RPMI8226 (cell line): ENCODE measurements at regions not wholly inside any gene's neighbourhood (a gene's known extent, or its start where the extent isn't known, plus 50 kb on each side); places are given as distances from the start of the nearest gene placed in this dataset.
"Not testable (repeated sequence)": the region's sequence is repeated elsewhere in the genome, so short reads cannot be mapped to it uniquely, and the experiment has no call there.

ENCODE experiments used
- DNase-seq: peaks from one replicate; pipeline ENCODE4 v3.0.0-alpha.2; 2015

DNA sequence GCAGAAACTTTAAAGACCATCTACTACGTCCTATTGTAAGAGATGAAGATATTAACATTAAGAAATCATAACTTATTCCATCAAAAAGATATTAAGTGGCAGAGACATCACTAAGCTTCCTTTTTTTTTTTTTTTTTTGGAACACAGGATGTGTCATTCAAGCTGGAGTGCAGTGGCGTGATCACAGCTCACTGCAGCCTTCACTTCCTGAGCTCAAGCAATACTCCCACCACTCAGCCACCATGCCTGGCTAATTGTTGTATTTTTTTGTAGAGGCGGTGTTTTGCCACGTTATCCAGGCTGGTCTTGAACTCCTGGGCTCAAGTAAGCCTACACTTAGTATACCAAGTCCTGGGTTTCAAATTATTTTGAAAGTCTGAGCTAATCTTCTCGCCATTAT, 169.7 kb upstream of the KCTD7 start:
- DNase-seq: not testable (repeated sequence)

DNA sequence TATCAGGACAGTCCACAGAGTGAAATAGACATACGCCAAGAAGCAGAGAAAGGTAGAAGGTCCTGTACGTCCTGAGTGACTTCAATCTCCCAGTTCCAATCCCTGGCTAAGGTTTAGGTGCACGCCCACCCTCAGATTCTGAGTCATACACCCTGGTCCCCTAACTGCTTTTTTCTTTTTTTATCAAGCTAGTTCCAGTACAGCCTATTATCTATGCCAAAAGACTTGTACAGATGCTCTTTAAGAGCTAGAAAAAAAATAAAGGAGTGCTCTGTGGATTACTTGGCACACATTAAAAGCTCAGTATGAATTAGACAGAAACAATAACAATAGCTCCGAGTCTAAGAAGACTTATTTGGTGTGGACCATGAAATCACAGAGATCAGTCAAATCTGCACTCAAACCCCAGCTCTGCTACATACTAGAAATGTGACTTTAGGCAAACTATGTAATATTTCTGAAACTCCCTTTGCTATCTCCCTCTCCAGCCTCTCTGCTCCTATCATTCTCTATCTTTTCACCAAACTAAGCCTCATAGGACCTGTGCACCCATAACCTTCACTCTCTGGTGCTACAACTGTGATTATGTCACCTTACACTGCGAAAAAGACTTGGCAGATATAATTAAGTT, 168.8 kb upstream of the KCTD7 start:
- DNase-seq: not testable (repeated sequence)

DNA sequence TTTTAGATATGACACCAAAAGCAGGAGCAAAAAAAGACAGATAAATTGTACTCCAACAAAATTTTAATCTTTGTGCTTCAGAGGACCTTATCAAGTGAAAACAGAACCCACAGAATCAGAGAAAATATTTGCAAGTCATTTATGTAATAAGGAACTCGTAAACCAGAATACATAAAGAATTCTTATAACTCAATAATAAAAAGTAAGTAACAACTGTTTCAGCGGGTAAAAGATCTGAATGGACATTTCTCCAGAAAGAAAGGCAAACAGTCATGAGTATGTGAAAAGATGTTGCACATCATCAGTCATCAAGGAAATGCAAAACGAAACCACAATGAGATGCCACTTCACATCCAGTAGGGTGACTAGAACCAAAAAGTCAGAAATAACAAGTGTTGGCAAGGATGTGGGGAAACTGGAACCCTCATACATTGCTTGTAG, 167.7 kb upstream of the KCTD7 start:
- DNase-seq: no peak

DNA sequence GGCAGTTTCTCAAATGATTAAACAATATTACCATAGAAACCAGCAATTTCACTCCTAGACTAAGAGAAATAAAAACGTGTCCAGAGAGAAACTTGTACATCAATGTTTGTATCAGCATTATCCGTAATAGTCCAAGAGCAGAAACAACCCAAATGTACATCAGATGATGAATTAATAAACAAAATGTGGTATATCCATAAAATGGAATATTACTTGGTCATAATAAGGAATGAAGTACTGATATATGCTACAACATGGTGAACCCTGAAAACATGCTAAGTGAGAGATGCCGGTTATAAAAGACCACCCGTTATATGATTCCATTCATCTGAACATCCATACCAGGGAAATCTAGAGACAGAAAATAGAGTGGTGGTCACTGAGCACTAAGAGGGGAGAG, 167.3 kb upstream of the KCTD7 start:
- not testable (repeated sequence) for DNase-seq

DNA sequence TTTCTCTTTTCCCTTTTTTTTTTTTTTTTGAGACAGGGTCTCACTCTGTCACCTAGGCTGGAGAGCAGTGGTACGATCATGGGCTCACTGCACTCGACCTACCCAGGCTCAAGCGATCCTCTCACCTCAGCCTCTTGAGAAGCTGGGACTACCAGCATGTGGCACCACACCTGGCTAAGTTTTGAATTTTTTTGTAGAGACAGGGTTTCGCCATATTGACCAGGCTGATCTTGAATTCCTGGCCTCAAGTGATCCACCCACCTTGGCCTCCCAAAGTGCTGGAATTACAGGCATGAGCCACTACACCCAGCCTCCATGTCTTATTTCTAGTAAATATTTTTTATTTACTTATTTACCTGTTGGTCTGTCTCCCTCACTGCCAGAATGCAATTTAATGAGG, 165.8 kb upstream of the KCTD7 start:
- not testable (repeated sequence) for DNase-seq

DNA sequence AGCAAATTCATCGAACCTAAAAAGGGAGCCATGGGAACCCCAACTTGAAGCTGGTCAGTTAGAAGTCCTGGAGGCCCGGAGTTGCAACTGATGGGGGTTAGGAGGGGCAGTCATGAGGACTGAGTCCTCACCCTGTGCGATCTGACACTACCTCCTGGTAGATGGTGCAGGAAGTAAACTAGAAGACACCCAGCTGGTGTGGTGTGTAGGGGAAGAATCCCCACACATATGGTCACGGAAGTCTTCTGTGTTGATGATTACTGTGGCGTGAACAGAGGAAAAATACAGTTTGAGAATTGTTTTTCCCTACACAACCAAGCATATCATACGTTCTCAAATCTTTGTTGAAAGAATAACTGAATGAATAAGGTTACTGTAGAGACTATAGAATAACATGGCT, 164.6 kb upstream of the KCTD7 start:
- DNase-seq: no peak

DNA sequence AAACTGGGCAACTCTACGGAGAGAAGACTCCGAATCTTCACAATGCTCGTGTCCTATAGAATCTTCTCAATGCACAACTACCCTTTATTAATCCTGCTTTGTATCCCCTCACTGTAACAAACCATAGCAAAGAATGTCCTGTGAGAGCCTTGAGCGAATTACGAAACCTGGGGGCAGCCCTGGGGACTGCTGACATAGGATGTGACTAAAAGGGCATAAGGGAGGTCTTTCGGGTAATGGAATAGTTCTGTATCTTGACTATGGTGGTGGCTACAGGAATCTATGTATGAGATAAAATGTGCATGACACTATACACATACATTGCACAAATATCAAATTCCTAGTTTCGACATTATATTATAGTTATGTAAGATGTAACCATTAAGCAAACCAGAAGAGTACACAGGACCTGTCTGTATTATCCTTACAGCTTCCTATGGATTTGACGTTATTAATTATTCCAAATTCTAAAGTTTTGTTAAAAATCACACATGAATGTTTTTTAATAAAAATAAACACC, 162.5 kb upstream of the KCTD7 start:
- DNase-seq: no peak

DNA sequence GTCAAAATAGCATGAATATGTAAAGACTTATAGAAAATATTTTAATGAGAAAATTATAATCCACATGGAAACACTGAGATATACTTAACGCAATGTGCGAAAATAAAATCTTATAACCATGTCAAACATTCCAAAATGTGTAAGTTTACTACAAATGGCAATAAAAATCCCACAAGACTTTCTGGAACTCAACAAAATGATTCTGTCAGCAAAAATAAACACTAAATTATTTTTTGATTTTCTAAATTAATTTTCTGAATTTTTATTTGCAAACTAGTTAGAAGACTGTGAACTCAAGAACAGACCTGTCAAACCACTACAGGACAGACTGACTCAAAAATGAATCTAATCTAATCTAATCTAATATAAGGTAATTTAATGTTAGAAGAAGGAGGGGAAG, 160.8 kb upstream of the KCTD7 start:
- no peak for DNase-seq

DNA sequence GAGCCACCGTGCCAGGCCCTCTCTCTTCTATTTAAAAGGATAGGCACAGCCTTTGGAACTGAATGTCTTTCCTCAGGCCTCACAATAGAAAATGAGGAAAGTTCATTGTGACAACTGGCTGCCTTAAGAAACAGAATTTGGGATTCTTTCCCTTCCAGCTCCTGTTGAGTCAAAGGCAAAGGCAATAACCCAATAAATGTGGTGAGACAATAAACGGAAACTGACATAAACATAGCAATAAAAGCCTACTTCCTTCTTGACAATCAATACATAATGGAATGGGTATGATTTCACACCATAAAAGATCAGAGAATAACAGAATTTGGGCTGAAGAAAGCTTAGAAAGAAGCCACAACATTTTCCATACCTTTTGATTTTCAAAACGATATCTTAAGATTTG, 155.6 kb upstream of the KCTD7 start:
- DNase-seq: not testable (repeated sequence)

DNA sequence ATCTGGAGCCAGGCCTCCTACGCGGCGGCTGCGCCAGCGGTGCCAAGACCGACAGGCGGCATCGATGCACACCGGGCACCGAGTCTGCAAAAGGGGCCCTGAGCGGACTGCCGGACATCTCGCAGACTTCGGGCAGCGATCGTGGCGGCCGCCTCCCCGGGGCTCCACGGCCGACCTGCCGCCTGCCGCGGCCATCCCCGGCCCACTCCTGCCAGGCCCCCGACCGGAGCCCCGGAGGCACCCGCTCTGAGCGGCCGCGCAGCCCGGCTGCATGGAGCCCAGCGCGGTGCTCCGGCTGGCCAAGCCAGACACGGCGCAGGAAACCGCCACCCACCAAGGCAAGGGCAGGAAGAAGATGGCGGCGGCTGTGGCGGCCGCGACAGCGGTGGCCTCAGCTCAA, 154.2 kb upstream of the KCTD7 start:
- DNase-seq: no peak

DNA sequence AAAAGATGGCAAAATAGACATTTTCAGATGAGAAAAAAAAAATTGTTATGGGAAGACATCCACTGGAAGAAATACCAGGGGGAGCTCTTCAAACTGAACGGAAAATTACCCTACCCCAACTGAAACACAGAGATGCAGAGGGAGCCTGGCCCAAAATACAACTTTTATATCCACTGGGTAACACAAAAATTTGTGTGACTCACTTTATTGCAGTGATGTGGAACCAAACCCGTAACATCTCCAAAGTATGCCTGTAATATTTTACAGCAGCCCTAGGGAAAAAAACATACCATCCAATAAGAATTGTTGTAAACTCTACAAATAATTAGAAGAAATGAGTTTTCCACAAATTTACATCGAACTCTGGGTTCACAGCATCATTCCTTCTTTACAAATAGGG, 152.6 kb upstream of the KCTD7 start:
- not testable (repeated sequence) for DNase-seq

DNA sequence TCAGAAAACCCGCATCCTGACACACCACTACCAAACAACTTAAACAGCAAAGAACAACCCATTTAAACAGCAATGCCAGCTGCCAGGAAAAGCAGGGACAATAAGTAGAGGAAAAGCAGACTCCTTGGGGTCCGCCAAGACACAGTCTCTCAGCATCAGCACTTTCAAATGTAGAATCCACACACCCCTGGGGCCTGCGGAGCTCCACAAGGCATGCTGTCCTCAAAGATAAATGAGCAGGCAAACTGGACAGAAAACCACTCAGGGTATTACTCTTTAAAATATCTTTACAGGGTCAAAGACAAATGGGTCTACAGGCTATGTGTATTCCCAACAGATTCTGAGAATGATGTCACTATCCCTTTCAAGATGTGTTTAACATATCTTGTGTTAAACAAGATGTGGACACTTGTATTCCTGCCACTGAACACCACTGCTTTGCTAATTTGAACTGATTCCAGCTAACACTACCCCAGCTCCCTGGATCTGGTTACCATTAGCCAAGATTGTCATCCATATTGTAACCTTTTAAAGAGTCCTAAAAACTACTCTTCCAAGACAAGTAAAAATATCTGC, 150.8 kb upstream of the KCTD7 start:
- DNase-seq: not testable (repeated sequence)

DNA sequence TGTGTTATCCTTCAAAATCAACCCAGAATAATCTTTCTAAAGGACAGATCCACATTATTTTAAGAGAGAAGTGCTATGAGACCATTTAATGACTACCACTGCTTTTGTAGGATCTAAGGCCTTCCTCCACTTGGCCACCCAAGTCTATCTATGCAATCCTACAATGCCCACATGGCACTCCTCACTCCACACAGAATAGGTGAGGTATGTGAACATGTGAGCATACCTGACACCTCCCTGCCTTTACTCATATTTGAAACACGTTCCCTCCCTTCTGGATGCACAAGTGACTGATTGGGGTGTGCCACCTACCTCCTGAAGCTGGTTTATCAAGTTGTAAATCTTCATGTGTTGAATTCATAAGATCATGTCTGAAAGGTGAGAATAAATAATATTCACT, 147.5 kb upstream of the KCTD7 start:
- DNase-seq: not testable (repeated sequence)

DNA sequence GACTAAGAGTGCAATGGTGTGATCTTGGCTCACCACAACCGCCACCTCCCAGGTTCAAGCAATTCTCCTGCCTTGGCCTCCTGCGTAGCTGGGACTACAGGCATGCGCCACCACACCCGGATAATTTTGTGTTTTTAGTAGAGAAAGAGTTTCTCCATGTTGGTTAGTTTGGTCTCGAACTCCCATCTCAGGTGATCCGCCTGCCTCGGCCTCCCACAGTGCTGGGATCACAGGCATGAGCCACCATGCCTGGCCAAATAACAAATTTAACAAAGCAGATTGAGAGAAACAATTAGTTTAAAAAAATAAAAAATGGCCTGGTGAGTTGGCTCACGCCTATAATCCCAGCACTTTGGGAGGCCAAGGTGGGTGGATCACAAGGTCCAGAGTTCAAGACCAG, 139.6 kb upstream of the KCTD7 start:
- not testable (repeated sequence) for DNase-seq

DNA sequence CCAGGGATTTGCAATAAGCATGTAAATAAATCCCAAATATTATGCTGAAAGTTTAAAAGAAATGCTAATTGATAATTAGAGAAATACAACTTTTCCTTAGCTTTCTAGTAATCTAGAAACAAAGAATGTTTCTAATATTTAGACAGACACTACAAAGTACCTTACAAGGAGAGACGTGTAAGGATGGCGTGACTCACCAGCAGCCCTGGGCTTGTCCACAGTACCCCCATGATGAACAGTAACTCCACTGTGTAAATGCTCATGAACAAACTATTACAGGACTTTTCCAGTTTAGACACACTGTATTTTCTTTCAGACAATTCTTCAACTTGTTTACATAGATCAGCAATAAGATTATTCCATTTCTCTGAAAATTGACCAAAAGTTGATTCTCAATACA, 138.9 kb upstream of the KCTD7 start:
- not testable (repeated sequence) for DNase-seq

DNA sequence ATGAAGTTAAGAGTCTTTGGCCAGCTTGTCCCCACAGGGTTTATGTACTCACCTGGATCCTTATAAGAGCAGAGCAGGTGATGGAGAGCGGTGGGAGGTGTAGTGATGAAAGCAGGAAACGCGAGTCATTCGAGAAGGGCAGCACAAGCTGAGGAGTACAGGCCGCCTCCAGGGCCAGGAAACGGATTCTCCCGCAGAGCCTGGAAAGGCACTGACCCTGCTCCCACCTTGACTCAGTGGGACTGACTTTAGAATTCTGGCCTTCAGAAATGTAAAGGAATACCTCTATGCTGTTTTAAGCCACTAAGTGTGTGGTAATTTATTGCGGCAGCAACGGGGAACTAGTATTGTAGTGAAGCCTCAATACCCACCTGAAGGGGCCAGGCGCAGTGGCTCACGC, 137.7 kb upstream of the KCTD7 start:
- DNase-seq: not testable (repeated sequence)

DNA sequence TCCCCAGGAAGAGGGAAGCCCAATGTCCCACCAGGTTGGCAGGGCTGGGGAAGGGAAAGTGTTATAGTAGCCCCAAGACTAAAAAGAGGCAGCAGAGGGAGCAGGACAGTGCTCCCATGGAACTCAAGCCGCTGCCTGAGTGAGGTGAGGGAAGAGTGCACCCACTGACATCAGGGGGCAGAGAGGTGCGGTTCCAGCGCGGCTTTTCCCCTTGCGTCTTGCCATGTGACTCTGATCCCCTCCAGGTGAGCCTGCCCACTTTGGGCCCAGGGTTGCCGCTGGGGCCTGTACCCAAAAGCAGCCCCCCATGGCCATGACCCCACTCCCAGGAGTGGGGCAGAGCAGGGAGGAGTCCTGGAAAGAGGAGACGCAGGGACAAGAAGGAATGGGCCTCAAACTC, 136.3 kb upstream of the KCTD7 start:
- DNase-seq: not testable (repeated sequence)

DNA sequence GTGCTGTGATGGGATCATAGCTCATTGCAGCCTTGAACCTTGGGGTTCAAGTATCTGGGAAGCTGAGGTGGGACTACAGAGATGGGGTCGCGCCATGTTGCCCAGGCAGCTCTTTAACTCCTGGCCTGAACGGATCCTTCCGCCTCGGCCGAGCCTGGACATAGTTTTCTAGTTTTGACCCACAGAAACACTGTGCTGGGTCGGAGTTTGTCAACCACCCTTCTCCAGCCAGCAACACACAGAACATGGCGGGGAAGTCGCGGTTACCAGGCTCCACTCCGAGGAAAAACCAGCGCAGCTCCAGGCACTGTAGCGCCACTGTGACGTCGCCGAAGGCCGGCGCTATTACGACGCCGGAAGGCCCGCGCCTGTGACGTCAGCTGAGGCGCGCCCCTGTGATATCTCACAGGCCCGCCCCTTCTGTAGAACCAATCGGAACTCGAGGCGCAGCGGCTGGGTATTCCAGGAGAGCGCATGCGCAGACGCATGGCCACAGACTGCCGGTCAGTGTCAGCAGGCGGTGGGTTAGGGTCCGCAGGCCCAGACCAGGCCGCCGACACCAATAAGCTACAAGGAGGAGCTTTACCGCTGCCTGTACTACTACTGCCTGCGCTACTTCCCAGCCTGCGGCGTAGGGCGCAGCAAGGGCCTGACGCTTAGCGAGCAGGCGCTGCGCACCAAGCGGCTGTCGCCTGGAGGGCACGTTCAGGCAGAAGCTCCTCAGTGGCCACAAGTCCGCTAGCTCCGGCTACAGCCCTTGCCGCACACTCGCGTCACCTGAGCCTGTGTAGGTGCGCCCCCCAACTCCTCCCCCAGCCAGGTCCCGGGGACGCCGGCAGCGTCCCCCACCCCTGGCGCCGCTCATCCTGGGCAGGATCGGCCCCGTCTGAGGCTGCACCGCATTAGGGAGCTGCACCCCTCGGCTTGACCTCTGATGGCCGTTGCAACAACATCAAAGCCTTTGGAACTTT, 135.2 kb upstream of the KCTD7 start:
- DNase-seq: peak; percentile 100

DNA sequence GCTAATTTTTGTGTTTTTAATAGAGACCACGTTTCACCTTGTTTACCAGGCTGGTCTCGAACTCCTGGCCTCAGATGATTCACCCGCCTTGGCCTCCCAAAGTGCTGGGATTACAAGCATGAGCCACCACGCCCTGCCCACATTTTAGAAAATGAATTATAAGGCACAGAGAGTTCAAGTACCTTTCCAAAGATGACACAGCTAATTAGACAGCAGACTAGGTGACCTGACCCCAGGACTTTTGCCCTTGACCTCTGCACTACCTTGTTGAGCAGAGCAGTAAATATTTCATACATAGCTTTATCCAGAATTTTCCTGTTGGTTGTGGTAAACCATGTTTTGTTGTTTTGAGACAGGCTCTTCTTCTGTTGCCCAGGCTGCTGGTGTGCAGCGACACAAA, 131.3 kb upstream of the KCTD7 start:
- DNase-seq: no peak

DNA sequence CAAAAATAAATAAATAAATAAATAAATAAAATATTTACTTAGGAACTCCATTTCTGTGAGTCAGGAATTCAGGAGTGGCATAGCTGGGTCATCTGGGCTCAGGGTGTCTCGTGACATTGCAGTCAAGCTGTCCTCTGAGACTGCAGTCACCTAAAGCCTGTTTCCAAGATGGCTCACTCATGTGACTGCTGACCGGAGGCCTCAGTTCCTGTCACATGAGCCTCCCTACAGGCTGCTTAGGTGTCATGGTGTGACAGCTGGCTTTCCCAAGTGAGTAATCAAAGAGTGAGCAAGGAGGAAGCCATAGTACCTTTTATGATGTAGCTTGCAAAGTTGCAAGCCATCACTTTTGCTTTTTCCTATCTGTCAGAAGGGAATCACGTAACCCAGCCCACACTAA, 128.6 kb upstream of the KCTD7 start:
- no peak for DNase-seq

DNA sequence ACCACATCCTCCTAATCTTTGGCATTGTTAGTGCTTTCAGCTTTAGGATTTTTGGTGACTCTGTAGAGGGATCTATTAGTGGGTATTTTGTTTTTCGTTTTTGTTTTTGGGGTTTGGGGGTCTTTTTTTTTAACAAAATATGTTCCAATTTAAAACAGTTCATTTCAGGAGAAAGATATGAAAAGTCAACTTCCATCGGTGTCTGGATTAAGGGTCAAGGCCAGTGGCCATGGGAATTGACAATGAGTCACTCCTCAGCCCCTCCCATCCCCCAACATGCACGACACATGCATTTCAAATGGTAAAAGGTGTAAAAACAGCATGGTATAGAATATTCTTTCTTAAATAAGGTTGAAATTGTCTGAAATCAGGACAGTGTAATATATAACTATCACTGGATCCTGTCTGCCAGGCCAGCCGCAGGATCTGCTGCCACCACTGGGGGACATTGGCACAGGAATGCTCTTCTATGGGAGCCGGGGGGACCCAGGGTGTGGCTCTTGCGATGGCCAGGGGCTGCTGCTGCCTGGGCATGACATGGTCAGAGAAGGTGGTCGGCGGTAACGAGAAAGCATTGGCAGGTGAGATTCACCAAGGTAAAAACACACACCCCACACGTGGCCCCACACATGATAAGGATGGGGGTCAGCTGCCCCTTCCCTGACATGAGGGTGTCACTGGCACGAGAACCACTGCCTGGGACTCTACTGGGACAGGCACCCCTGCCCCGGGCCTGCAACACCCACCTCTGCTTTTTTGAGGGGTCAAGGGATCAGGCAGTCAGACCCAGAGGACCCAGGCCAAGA, 126.2 kb upstream of the KCTD7 start:
- no peak for DNase-seq

DNA sequence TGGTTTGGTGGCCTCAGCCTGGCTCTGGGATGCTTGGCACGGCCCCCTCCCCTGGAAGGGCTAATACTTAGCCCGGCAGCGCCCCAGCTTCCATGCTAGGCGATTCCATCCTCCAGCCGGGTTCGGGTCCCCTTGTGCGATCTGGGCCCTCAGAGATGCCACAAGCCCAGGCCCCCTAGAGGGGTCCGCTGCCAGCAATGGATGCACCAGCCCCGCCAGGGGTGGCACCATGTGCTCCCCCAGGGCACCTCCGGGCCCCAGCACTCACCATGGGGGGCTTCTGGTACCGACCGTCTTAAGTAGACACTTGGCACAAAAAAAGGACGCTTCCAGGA, 125.7 kb upstream of the KCTD7 start:
- no peak for DNase-seq

DNA sequence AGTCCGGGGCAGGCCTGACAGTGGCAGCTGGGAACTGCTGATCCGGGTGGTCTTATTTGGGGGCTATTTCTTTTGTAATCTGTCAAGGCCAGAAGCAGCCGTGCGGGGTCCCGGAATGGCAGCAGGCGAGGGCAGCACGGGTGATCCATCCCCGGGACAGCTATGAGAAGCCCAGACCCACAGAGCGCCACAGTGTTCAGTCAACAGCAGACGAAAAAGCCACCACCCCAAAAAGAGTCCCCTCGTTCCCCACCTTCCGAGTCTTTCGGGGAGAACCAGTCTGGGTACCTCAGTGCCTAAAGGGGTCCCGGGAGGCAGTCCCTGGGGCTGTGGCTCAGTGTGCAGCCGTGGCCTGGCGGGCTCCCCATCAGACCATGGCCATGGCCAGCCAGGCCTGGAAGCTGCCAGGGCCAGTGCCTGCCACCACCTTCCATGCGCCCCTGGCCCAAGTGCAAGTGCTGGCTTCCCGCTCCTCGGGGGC, 125.1 kb upstream of the KCTD7 start:
- no peak for DNase-seq
